Kidney epithelial cell (primary cell): ENCODE measurements at regions not wholly inside any gene's neighbourhood (a gene's known extent, or its start where the extent isn't known, plus 50 kb on each side); places are given as distances from the start of the nearest gene placed in this dataset.
A peak's percentile ranks its signal among the peaks of the same experiment; 100 is the strongest.

ENCODE experiments used
- DNase-seq: peaks from one replicate; pipeline ENCODE4 v3.0.0-alpha.2; 2010; ENCODE audit warnings: low read depth
- H3K27me3 ChIP-seq: 2 replicates; pipeline ENCODE4 v1.6.0; 2011; ENCODE audit warnings: low read length; ENCODE audit not compliant: control insufficient read depth, insufficient read depth
- H3K36me3 ChIP-seq: 2 replicates; pipeline ENCODE4 v1.5.1; 2011; ENCODE audit warnings: low read length; ENCODE audit not compliant: control insufficient read depth, insufficient read depth
- H3K4me3 ChIP-seq: 2 replicates; pipeline ENCODE4 v1.5.1; 2011; ENCODE audit warnings: low read depth, mild to moderate bottlenecking, control low read depth, low read length
- CTCF ChIP-seq: IDR thresholded peaks from 2 replicates; pipeline ENCODE4 v1.5.1; 2011; ENCODE audit warnings: mild to moderate bottlenecking, moderate library complexity, low read length, control low read depth, inconsistent platforms; ENCODE audit not compliant: insufficient read depth, poor library complexity, severe bottlenecking

GRCh38 chr12:66804563-66804974, 125.7 kb upstream of the GRIP1 start:
- TF ChIP-seq CTCF, result no peak
- Histone ChIP-seq H3K4me3 (no peak overlapping the region), H3K36me3 (no peaks in the 10 kb centered on the region), H3K27me3 (no peaks in the 10 kb centered on the region)
- DNase-seq, result no peak

- Histone ChIP-seq H3K4me3 (no peak overlapping the region), H3K36me3 (no peaks in the 10 kb centered on the region), H3K27me3 (no peaks in the 10 kb centered on the region)
- DNase-seq, result no peak
- TF ChIP-seq CTCF, result no peak
Observed at GRCh38 chr12:66808606-66809005, 129.7 kb upstream of the GRIP1 start.

- no peak overlapping the region for H3K4me3 ChIP-seq
- no peak for TF ChIP-seq CTCF
Observed at GRCh38 chr12:66813137-66813892, 134.4 kb upstream of the GRIP1 start.

GRCh38 chr12:66819587-66819986, 140.7 kb upstream of the GRIP1 start:
- Histone ChIP-seq H3K36me3 (no peaks in the 10 kb centered on the region), H3K27me3 (no peaks in the 10 kb centered on the region), H3K4me3 (no peak overlapping the region)
- DNase-seq, result no peak
- TF ChIP-seq CTCF, result no peak

More at GRCh38 chr12:66813137-66813892, 134.4 kb upstream of the GRIP1 start:
- H3K36me3 ChIP-seq, result no peaks in the 10 kb centered on the region
- H3K27me3 ChIP-seq, result no peaks in the 10 kb centered on the region
- peak; percentile 21 for DNase-seq

- Histone ChIP-seq H3K27me3 (no peaks in the 10 kb centered on the region), H3K4me3 (no peak overlapping the region), H3K36me3 (no peaks in the 10 kb centered on the region)
- DNase-seq, result no peak
- no peak for TF ChIP-seq CTCF
Observed at GRCh38 chr12:66822961-66823360, 144.1 kb upstream of the GRIP1 start.
